SK-N-SH treated with all-trans-retinoic acid at 6 μM for 48 hours (cell line): ENCODE measurements at regions not wholly inside any gene's neighbourhood (a gene's known extent, or its start where the extent isn't known, plus 50 kb on each side); places are given as distances from the start of the nearest gene placed in this dataset.

Experiments used
- ATAC-seq: fragments of 200-7000 bp; cut with Tn5 transposase; 3 replicates; pipeline ENCODE4 v1.9.1; 2020; ENCODE audit warnings: mild to moderate bottlenecking, moderate library complexity
- ARNTL ChIP-seq: fragments of 450-650 bp; formaldehyde crosslinking; IDR thresholded peaks from 2 replicates; pipeline ENCODE4 v1.5.0; 2020; ENCODE audit warnings: low read depth, mild to moderate bottlenecking, moderate library complexity, borderline replicate concordance
- BACH2 ChIP-seq: fragments of 250-450 bp; sonication (Bioruptor Pico); IDR thresholded peaks from 2 replicates; pipeline ENCODE4 v1.9.0; 2021; ENCODE audit warnings: mild to moderate bottlenecking, borderline replicate concordance
- CREB5 ChIP-seq: fragments of 250-450 bp; sonication (Bioruptor Pico); IDR thresholded peaks from 2 replicates; pipeline ENCODE4 v1.5.1; 2020; ENCODE audit warnings: low read depth, mild to moderate bottlenecking, moderate library complexity
- CSDC2 ChIP-seq: fragments of 250-450 bp; sonication (Bioruptor Pico); IDR thresholded peaks from 2 replicates; pipeline ENCODE4 v1.5.0; 2020; ENCODE audit warnings: mild to moderate bottlenecking, moderate library complexity
- ESRRG ChIP-seq: fragments of 250-450 bp; sonication (Bioruptor Pico); IDR thresholded peaks from 2 replicates; pipeline ENCODE4 v1.6.1; 2021; ENCODE audit warnings: mild to moderate bottlenecking
- GLIS3 ChIP-seq: fragments of 250-450 bp; sonication (Bioruptor Pico); IDR thresholded peaks from 2 replicates; pipeline ENCODE4 v1.5.0; 2020; ENCODE audit warnings: mild to moderate bottlenecking, moderate library complexity
- ISL1 ChIP-seq: fragments of 250-450 bp; sonication (Bioruptor Pico); IDR thresholded peaks from 2 replicates; pipeline ENCODE4 v2.1.2; 2022; ENCODE audit warnings: mild to moderate bottlenecking, moderate library complexity
- OSR1 ChIP-seq: fragments of 250-450 bp; sonication (Bioruptor Pico); IDR thresholded peaks from 2 replicates; pipeline ENCODE4 v1.8.0; 2022; ENCODE audit warnings: moderate library complexity, mild to moderate bottlenecking, inconsistent platforms
- PATZ1 ChIP-seq: fragments of 250-450 bp; sonication (Bioruptor Pico); IDR thresholded peaks from 2 replicates; pipeline ENCODE4 v1.8.0; 2020; ENCODE audit warnings: mild to moderate bottlenecking, moderate library complexity, borderline replicate concordance
- PPARA ChIP-seq: fragments of 250-450 bp; sonication (Bioruptor Pico); IDR thresholded peaks from 2 replicates; pipeline ENCODE4 v1.5.0; 2020; ENCODE audit warnings: mild to moderate bottlenecking, borderline replicate concordance
- RARB ChIP-seq: fragments of 250-450 bp; sonication (Bioruptor Pico); IDR thresholded peaks from 2 replicates; pipeline ENCODE4 v1.8.0; 2021; ENCODE audit warnings: mild to moderate bottlenecking, moderate library complexity
- SNAI2 ChIP-seq: fragments of 250-450 bp; sonication (Bioruptor Pico); IDR thresholded peaks from 2 replicates; pipeline ENCODE4 v1.5.0; 2020; ENCODE audit warnings: mild to moderate bottlenecking, moderate library complexity
- ZC3H10 ChIP-seq: fragments of 250-450 bp; sonication (Bioruptor Pico); IDR thresholded peaks from 2 replicates; pipeline ENCODE4 v1.5.1; 2021; ENCODE audit warnings: mild to moderate bottlenecking, moderate library complexity
- ZFP3 ChIP-seq: fragments of 250-450 bp; sonication (Bioruptor Pico); IDR thresholded peaks from 2 replicates; pipeline ENCODE4 v1.5.0; 2020; ENCODE audit warnings: mild to moderate bottlenecking, moderate library complexity
- ZFP30 ChIP-seq: fragments of 450-650 bp; formaldehyde crosslinking; IDR thresholded peaks from 2 replicates; pipeline ENCODE4 v1.5.0; 2022; ENCODE audit warnings: mild to moderate bottlenecking, moderate library complexity
- ZNF565 ChIP-seq: fragments of 450-650 bp; formaldehyde crosslinking; conservative IDR thresholded peaks from 2 replicates; pipeline ENCODE4 v1.5.0; 2020; ENCODE audit warnings: low read depth, mild to moderate bottlenecking, moderate library complexity
- ZNF70 ChIP-seq: fragments of 450-650 bp; formaldehyde crosslinking; IDR thresholded peaks from 2 replicates; pipeline ENCODE4 v1.5.0; 2020; ENCODE audit warnings: mild to moderate bottlenecking, moderate library complexity
- ZNF8 ChIP-seq: fragments of 450-650 bp; formaldehyde crosslinking; IDR thresholded peaks from 2 replicates; pipeline ENCODE4 v1.5.0; 2020; ENCODE audit warnings: mild to moderate bottlenecking, moderate library complexity
- TF ChIP-seq, protein P1 (sequence below): fragments of 250-450 bp; sonication (Bioruptor Pico); IDR thresholded peaks from 2 replicates; pipeline ENCODE4 v1.5.1; 2021; ENCODE audit warnings: mild to moderate bottlenecking, moderate library complexity
- TF ChIP-seq, protein P2 (sequence below): fragments of 250-450 bp; sonication (Bioruptor Pico); IDR thresholded peaks from 2 replicates; pipeline ENCODE4 v1.8.0; 2021; ENCODE audit warnings: low read depth, mild to moderate bottlenecking, moderate library complexity, borderline replicate concordance
- TF ChIP-seq, protein P3 (sequence below): fragments of 250-450 bp; sonication (Bioruptor Pico); IDR thresholded peaks from 2 replicates; pipeline ENCODE4 v1.5.0; 2020; ENCODE audit warnings: mild to moderate bottlenecking, moderate library complexity

DNA sequence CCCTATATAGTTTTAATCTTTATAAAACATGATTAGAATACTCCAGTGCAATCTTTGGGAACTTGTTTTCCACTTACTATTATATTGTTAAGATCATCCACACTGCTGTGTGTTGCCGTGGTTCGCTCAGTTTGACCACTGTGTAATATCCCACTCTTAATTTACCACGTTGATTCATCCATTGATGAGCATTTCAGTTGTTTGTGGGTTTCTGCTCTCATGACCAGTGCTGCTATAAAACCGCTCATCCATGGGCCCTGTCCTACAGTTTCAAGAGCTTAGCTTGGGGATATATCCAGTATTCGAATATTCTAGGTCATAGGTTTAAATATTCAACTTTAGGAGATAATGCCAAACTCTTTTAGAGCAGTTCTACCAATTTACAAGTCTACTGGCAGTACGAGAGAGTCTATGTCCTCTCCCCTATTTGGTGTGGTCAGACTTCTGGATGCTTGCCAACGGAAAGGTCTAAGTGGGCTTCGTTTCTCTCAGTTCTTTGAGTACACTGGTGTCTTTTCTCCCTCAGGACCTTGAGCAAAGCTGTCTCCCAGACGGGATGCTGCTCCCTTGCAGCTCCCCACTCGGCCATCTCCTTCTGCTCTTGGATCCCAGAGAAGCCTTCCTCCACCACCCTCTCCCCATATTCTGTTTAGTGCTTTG is 94.9 kb upstream of the ALX4 start:
- no peak for ATAC-seq
- TF ChIP-seq ARNTL, result no peak
- no peak for TF ChIP-seq ESRRG (CRISPR knock-in tag)
- no peak for TF ChIP-seq ZC3H10
- no peak for TF ChIP-seq BACH2 (CRISPR knock-in tag)
- no peak for TF ChIP-seq CSDC2 (CRISPR knock-in tag)
- TF ChIP-seq ISL1 (CRISPR knock-in tag), result no peak
- no peak for TF ChIP-seq SNAI2 (CRISPR knock-in tag)
- TF ChIP-seq, protein P1, sequence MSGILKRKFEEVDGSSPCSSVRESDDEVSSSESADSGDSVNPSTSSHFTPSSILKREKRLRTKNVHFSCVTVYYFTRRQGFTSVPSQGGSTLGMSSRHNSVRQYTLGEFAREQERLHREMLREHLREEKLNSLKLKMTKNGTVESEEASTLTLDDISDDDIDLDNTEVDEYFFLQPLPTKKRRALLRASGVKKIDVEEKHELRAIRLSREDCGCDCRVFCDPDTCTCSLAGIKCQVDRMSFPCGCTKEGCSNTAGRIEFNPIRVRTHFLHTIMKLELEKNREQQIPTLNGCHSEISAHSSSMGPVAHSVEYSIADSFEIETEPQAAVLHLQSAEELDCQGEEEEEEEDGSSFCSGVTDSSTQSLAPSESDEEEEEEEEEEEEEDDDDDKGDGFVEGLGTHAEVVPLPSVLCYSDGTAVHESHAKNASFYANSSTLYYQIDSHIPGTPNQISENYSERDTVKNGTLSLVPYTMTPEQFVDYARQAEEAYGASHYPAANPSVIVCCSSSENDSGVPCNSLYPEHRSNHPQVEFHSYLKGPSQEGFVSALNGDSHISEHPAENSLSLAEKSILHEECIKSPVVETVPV, result no peak
- TF ChIP-seq CREB5 (CRISPR knock-in tag), result no peak
- no peak for TF ChIP-seq PPARA (CRISPR knock-in tag)
- TF ChIP-seq, protein P2, sequence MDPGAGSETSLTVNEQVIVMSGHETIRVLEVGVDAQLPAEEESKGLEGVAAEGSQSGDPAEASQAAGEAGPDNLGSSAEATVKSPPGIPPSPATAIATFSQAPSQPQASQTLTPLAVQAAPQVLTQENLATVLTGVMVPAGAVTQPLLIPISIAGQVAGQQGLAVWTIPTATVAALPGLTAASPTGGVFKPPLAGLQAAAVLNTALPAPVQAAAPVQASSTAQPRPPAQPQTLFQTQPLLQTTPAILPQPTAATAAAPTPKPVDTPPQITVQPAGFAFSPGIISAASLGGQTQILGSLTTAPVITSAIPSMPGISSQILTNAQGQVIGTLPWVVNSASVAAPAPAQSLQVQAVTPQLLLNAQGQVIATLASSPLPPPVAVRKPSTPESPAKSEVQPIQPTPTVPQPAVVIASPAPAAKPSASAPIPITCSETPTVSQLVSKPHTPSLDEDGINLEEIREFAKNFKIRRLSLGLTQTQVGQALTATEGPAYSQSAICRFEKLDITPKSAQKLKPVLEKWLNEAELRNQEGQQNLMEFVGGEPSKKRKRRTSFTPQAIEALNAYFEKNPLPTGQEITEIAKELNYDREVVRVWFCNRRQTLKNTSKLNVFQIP (CRISPR knock-in tag), result no peak
- TF ChIP-seq ZFP3, result no peak
- TF ChIP-seq ZNF70, result no peak
- TF ChIP-seq RARB (CRISPR knock-in tag), result no peak
- no peak for TF ChIP-seq PATZ1 (CRISPR knock-in tag)
- TF ChIP-seq ZNF8 (CRISPR knock-in tag), result no peak
- no peak for TF ChIP-seq OSR1

- no peak for ATAC-seq
- no peak for TF ChIP-seq GLIS3
- TF ChIP-seq, all 23 proteins: peak for 0
Measured at GRCh38 chr11:44407211-44407996, 97.5 kb upstream of the ALX4 start.

GRCh38 chr11:44408141-44408540 is 98.2 kb upstream of the ALX4 start:
- TF ChIP-seq ZNF565 (CRISPR knock-in tag) (no peak), ESRRG (CRISPR knock-in tag) (no peak), SNAI2 (CRISPR knock-in tag) (no peak), ISL1 (CRISPR knock-in tag) (no peak), ZFP3 (no peak), ZNF8 (CRISPR knock-in tag) (no peak), ZFP30 (CRISPR knock-in tag) (no peak), BACH2 (CRISPR knock-in tag) (no peak), PPARA (CRISPR knock-in tag) (no peak)
- TF ChIP-seq, protein P2 (CRISPR knock-in tag), result no peak
- TF ChIP-seq, protein P3, sequence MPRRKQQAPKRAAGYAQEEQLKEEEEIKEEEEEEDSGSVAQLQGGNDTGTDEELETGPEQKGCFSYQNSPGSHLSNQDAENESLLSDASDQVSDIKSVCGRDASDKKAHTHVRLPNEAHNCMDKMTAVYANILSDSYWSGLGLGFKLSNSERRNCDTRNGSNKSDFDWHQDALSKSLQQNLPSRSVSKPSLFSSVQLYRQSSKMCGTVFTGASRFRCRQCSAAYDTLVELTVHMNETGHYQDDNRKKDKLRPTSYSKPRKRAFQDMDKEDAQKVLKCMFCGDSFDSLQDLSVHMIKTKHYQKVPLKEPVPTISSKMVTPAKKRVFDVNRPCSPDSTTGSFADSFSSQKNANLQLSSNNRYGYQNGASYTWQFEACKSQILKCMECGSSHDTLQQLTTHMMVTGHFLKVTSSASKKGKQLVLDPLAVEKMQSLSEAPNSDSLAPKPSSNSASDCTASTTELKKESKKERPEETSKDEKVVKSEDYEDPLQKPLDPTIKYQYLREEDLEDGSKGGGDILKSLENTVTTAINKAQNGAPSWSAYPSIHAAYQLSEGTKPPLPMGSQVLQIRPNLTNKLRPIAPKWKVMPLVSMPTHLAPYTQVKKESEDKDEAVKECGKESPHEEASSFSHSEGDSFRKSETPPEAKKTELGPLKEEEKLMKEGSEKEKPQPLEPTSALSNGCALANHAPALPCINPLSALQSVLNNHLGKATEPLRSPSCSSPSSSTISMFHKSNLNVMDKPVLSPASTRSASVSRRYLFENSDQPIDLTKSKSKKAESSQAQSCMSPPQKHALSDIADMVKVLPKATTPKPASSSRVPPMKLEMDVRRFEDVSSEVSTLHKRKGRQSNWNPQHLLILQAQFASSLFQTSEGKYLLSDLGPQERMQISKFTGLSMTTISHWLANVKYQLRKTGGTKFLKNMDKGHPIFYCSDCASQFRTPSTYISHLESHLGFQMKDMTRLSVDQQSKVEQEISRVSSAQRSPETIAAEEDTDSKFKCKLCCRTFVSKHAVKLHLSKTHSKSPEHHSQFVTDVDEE (CRISPR knock-in tag), result no peak
- ATAC-seq, result no peak
